HT1080 (cell line): ENCODE measurements at regions not wholly inside any gene's neighbourhood (a gene's known extent, or its start where the extent isn't known, plus 50 kb on each side); places are given as distances from the start of the nearest gene placed in this dataset.

Experiments
- DNase-seq: peaks from one replicate; pipeline ENCODE4 v3.0.0-alpha.2; 2015; ENCODE audit warnings: low read depth

GRCh38 chr1:218867066-218867465 is 306.6 kb upstream of the LYPLAL1 start:
- DNase-seq: no peak

- no peak for DNase-seq
Observed at GRCh38 chr1:218867941-218868626, 305.6 kb upstream of the LYPLAL1 start.

- DNase-seq: no peak
Observed at GRCh38 chr1:218869276-218869675, 304.4 kb upstream of the LYPLAL1 start.

GRCh38 chr1:218872026-218872425 is 301.7 kb upstream of the LYPLAL1 start:
- DNase-seq: no peak

- no peak for DNase-seq
Observed at GRCh38 chr1:218872928-218873327, 300.8 kb upstream of the LYPLAL1 start.

- peak; percentile 95 for DNase-seq
Observed at GRCh38 chr1:218874313-218874712, 299.4 kb upstream of the LYPLAL1 start.

GRCh38 chr1:218874801-218875400 is 298.8 kb upstream of the LYPLAL1 start:
- no peak for DNase-seq

- DNase-seq: peak; percentile 52
Observed at GRCh38 chr1:218878369-218878768, 295.3 kb upstream of the LYPLAL1 start.

- no peak for DNase-seq
Observed at GRCh38 chr1:218880484-218881060, 293.1 kb upstream of the LYPLAL1 start.

- no peak for DNase-seq
Observed at GRCh38 chr1:218882454-218882853, 291.2 kb upstream of the LYPLAL1 start.

GRCh38 chr1:218886101-218886871 is 287.4 kb upstream of the LYPLAL1 start:
- no peak for DNase-seq

GRCh38 chr1:218887141-218887925 is 286.3 kb upstream of the LYPLAL1 start:
- peak; percentile 46 for DNase-seq

- no peak for DNase-seq
Observed at GRCh38 chr1:218890451-218890850, 283.2 kb upstream of the LYPLAL1 start.

- DNase-seq: no peak
Observed at GRCh38 chr1:218891577-218891976, 282.1 kb upstream of the LYPLAL1 start.

GRCh38 chr1:218895064-218895587 is 278.6 kb upstream of the LYPLAL1 start:
- DNase-seq: no peak

- no peak for DNase-seq
Observed at GRCh38 chr1:218896202-218896601, 277.5 kb upstream of the LYPLAL1 start.

- DNase-seq: no peak
Observed at GRCh38 chr1:218898921-218899320, 274.8 kb upstream of the LYPLAL1 start.

- no peak for DNase-seq
Observed at GRCh38 chr1:218900615-218901014, 273.1 kb upstream of the LYPLAL1 start.

- DNase-seq: peak; percentile 4
Observed at GRCh38 chr1:218904416-218904815, 269.3 kb upstream of the LYPLAL1 start.

- DNase-seq: no peak
Observed at GRCh38 chr1:218916720-218917119, 257.0 kb upstream of the LYPLAL1 start.

GRCh38 chr1:218917656-218918055 is 256.0 kb upstream of the LYPLAL1 start:
- DNase-seq: no peak
